GM21390 (cell line): ENCODE measurements at regions not wholly inside any gene's neighbourhood (a gene's known extent, or its start where the extent isn't known, plus 50 kb on each side); places are given as distances from the start of the nearest gene placed in this dataset.

Experiments used
- ATAC-seq: cut with Tn5 transposase; IDR thresholded peaks from one replicate; pipeline ENCODE4 v1.9.1; 2021; ENCODE audit not compliant: unreplicated experiment

- peak; percentile 24 for ATAC-seq
Observed at GRCh38 chr12:92650228-92650822, 52.5 kb upstream of the PLEKHG7 start.

DNA sequence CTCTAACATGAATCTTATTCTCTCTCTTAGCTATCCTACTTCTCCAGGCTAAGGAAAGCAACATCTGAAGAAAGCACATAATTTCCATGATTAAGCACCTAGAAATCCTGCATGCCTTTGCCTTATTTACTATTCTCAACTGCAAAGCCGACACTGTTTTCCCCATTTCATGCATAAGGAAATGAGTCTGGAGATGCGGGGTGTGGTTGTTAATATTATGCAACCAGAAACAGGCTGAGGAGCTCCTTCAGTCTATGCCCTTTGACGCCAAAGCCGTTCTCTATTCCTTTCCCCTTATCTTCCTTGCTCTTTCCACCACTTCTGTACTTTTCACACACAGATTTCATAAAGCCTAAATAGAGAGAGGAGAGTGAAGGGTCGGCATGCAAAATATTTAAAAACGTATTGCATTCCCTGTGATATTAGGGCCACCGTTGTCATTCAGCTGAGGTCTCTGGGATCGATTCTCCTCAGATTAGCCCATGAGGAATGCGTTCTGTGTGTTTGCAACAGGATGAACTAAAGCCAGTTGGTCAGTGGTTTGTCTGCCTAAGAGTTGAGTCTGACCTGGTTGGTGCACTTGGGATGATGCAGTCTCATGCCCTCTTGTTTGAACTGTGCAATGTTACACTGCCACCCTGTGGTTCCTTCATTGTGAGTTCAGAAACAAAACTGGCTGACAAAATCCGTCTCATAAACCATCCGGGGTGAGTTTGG lies 53.1 kb upstream of the PLEKHG7 start:
- ATAC-seq, result peak; percentile 91

DNA sequence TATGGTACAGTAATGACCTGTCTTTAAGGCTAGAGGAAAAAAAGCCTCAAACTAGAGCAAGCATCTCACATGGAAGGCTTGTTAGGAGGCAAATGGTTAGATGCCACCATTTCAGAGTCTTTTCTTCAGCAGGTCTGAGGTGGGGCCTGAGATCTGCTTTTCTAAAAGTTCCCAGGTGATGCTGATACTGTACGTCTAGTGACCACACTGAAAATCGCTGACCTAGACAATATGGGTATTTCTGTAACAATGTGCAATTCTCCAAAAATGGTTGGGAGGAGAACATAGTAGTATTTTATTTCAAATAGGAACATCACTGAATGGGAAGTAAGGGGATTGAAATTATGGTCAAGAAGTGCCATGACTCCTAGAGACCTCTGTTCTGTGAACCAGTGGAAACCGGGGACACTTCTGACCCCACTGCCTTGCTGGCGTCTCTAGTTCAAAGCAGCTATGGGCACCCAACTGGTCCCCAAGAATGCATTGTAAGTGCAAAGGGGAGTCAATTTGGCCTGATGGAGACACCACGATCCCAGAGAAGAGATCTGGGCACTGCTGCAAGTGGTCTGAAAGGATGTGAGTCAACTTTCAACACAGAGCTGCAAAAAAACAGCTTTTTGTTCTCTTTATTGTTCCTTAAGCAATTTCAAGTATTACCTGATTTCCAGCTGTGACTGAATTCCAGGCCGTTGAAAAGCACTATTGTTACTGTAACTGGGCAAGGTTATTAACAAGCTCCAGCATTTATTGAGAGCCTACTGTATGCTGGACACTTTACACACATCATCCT lies 54.4 kb upstream of the PLEKHG7 start:
- ATAC-seq, result no peak

- no peak for ATAC-seq
Observed at GRCh38 chr12:92641291-92641690, 61.5 kb upstream of the PLEKHG7 start.

GRCh38 chr12:92640691-92641090 lies 62.1 kb upstream of the PLEKHG7 start:
- no peak for ATAC-seq

- no peak for ATAC-seq
Observed at GRCh38 chr12:92639017-92639416, 63.8 kb upstream of the PLEKHG7 start.

- no peak for ATAC-seq
Observed at GRCh38 chr12:92634730-92635129, 68.1 kb upstream of the PLEKHG7 start.

GRCh38 chr12:92634202-92634601 lies 68.6 kb upstream of the PLEKHG7 start:
- no peak for ATAC-seq

DNA sequence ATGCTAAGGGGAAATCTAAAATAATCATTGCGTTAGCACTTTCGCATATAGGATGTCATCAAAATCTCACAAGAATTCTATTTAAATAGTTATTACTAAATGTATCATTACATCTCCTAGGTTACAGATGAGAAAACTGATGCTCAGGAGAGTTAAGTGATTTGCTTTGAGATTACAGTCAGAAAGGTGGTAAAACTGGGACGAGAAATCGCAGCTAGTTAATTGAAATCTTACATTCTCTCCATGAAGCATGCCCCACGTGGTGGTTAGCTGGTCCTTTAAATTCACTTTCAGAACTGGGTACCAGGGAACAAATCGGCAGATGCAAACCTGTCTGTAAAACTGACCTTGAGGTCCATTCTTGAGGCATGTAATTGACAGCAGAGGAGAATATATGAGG lies 71.8 kb upstream of the PLEKHG7 start:
- ATAC-seq, result no peak

- ATAC-seq, result no peak
Observed at GRCh38 chr12:92629349-92630065, 73.3 kb upstream of the PLEKHG7 start.

- no peak for ATAC-seq
Observed at GRCh38 chr12:92628476-92628875, 74.3 kb upstream of the PLEKHG7 start.

DNA sequence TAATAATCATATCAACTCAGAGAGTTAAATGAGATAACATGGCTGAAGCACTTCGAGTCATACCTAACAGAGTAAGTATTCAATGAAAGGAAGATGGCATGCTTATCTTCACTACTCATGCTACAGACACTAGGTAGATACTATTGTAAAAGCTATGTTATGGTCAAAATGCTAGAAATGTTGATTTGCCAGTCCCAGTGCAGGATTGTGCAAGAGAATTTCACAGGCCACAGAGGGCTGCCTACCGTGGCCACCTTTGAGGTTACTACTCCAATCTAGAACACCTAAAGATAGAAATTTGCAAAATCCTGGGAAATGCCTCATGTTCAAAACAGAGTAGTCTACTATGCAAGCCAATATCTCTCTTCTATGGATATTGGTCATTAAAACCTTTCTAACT lies 75.3 kb upstream of the PLEKHG7 start:
- ATAC-seq, result no peak

DNA sequence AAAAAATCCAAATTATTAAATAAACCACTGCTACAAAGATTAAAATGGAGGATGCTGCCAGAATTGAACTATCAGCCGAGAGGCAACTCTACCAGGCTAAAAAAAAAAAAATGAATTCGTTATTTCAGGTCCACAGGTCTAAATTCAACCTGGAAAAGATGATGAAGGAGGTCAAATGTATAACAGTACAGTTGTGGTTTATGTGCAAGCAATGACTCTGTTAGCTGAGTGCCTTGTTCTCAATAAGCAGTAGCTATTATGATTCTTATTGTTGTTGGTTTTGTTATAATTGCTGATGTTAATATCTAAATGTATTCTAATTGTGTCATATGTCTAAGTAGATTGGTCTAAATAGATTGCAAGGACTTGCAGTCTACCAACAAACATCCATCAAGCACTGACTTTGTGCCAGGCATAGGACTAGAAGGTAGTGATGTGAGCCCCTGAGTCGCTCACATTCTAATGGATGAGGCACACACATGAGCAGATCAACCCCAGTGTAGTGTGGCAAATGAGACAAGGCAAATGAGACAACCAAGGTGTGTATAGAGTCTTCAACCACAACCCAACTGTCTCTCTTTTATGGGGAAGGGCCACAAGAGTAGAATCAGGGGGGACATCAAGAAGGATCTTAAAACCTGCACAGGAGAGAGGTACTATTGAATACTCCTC lies 77.0 kb upstream of the PLEKHG7 start:
- no peak for ATAC-seq

DNA sequence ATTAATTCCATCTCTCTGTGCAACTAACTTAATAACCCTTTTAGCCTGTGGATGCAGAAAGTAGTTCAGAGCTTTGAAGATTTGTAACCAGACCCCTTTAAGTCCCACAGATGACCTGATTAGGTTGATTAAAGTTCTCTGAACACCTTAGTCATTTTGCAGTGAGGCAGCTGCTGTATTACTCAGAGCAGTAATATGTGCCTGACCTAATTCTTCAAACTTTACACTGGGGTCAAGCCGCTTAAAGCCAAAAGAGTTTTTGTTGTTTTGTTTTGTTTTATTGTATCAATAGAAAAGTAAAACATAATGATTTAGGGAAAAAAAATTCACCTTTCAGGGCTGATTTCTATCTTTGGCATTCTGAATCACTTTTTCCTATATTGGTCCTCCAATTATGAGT lies 78.6 kb upstream of the PLEKHG7 start:
- ATAC-seq, result no peak

GRCh38 chr12:92623386-92623785 lies 79.4 kb upstream of the PLEKHG7 start:
- ATAC-seq, result no peak

GRCh38 chr12:92621833-92622232 lies 81.0 kb upstream of the PLEKHG7 start:
- ATAC-seq, result no peak

DNA sequence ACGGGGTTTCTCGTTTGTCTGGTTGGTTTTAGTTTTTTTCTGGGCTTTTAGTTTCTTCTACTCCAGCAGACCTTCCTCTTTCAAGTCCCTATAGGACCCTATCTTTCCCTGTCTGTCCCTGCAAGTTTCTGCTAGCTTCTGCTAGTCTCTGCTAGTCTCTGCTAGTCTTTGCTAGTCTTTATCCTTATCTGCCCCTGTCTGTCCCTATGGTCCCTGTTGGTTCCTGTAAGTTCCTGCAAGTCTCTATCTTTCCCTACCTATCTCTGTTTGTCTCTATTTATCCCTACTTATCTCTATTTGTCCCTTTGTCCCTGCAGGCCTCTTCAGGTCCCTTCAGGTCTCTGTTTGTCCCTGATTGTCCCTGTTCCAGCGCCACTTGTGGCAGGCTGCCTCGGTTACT lies 81.5 kb upstream of the PLEKHG7 start:
- no peak for ATAC-seq

- no peak for ATAC-seq
Observed at GRCh38 chr12:92619730-92620684, 82.8 kb upstream of the PLEKHG7 start.

DNA sequence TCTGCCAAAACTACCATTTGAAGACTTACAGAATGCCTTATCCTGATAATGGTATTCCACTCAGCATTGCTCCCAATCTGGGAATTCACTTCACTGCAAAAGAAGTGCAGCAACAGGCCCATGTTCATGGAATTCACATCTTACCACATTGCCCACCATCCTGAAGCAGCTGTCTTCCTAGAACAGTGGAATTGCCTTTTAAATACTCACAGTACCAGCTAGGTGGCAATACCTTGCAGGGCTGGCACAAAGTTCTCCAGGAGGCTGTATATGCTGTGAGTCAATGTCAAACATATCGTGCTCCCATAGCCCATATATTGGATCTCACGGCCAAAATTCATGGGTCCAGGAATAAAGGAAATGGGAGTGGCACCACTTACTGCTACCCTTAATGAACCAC lies 83.8 kb upstream of the PLEKHG7 start:
- no peak for ATAC-seq

GRCh38 chr12:92615703-92616102 lies 87.1 kb upstream of the PLEKHG7 start:
- ATAC-seq, result no peak
